Liver (tissue), 8 donors: ENCODE measurements at regions not wholly inside any gene's neighbourhood (a gene's known extent, or its start where the extent isn't known, plus 50 kb on each side); places are given as distances from the start of the nearest gene placed in this dataset.

ENCODE experiments used
- DNase-seq: peaks from one replicate; pipeline ENCODE4 v3.0.0-alpha.2; 2017; ENCODE audit warnings: low spot score
- H3K27ac ChIP-seq, 2 donors: one replicate each; pipeline ENCODE4 v1.7.0; 2013; ENCODE audit warnings: inconsistent platforms in 2 of 2, low read length in 2 of 2, control low read depth in 1 of 2, low read depth in 1 of 2, mild to moderate bottlenecking in 1 of 2
- H3K27me3 ChIP-seq, 4 donors: one replicate each; pipeline versions ENCODE4 v1.6.1 to v1.7.0; 2013; ENCODE audit warnings: low read length in 3 of 4, inconsistent platforms in 1 of 4, mild to moderate bottlenecking in 1 of 4, moderate library complexity in 1 of 4; ENCODE audit not compliant: control insufficient read depth in 4 of 4, insufficient read depth in 4 of 4
- H3K36me3 ChIP-seq, 4 donors: one replicate each; pipeline versions ENCODE4 v1.6.1 to v1.7.0; 2013; ENCODE audit warnings: low read length in 3 of 4, mild to moderate bottlenecking in 3 of 4, low read depth in 1 of 4, moderate library complexity in 1 of 4; ENCODE audit not compliant: control insufficient read depth in 4 of 4, insufficient read depth in 3 of 4
- H3K4me1 ChIP-seq, 4 donors: one replicate each; pipeline versions ENCODE4 v1.6.1 to v1.7.0; 2013; ENCODE audit warnings: low read length in 3 of 4, mild to moderate bottlenecking in 3 of 4, moderate library complexity in 1 of 4; ENCODE audit not compliant: control insufficient read depth in 4 of 4, insufficient read depth in 4 of 4
- H3K4me3 ChIP-seq, 3 donors: one replicate each; pipeline versions ENCODE4 v1.6.1 to v1.7.0; 2013; ENCODE audit warnings: low read length in 3 of 3, control low read depth in 1 of 3, low read depth in 1 of 3, mild to moderate bottlenecking in 1 of 3
- H3K9ac ChIP-seq, 2 donors: one replicate each; pipeline ENCODE4 v1.7.0; 2013; ENCODE audit warnings: low read length in 2 of 2, mild to moderate bottlenecking in 2 of 2, moderate library complexity in 2 of 2, control low read depth in 1 of 2, low read depth in 1 of 2
- H3K9me3 ChIP-seq, 4 donors: one replicate each; pipeline versions ENCODE4 v1.6.1 to v1.7.0; 2013; ENCODE audit warnings: low read length in 3 of 4; ENCODE audit not compliant: control insufficient read depth in 4 of 4
- CTCF ChIP-seq: fragments of 150-350 bp; IDR thresholded peaks from 2 replicates; pipeline ENCODE4 v1.5.1; 2017; ENCODE audit warnings: improper control_type of control experiment, low read depth, low read length; ENCODE audit not compliant: missing input control
- GABPA ChIP-seq, 2 donors: IDR thresholded peaks in 1 of 2; conservative IDR thresholded peaks in 1 of 2; 2 replicates each; pipeline ENCODE4 v1.6.1; 2016; ENCODE audit warnings: antibody characterized with exemption in 2 of 2, mild to moderate bottlenecking in 1 of 2, moderate library complexity in 1 of 2
- JUND ChIP-seq, 2 donors: IDR thresholded peaks; 2 replicates each; pipeline ENCODE4 v1.6.1; 2016; ENCODE audit warnings: antibody characterized with exemption in 2 of 2
- MAX ChIP-seq: IDR thresholded peaks from 2 replicates; pipeline ENCODE4 v1.6.1; 2016; ENCODE audit warnings: antibody characterized with exemption
- NR2F2 ChIP-seq: IDR thresholded peaks from 2 replicates; pipeline ENCODE4 v1.6.1; 2016; ENCODE audit warnings: antibody characterized with exemption
- REST ChIP-seq: IDR thresholded peaks from 2 replicates; pipeline ENCODE4 v1.6.1; 2016; ENCODE audit warnings: antibody characterized with exemption, mild to moderate bottlenecking
- ZBTB33 ChIP-seq: IDR thresholded peaks from 2 replicates; pipeline ENCODE4 v1.6.1; 2016; ENCODE audit warnings: antibody characterized with exemption
- WGBS: extraction: QIAGEN DNeasy Blood & Tissue Kit; methylation state at CpG from one replicate; pipeline ENCODE4 v1.1.7; 2013; 5-methylcytosine and 5-hydroxymethylcytosine counted together
- donor health status: healthy.
- donor health status: healthy.
- donor health status: healthy.
- donor health status: healthy.
- donor health status: healthy.

GRCh38 chrX:25597551-25597950 is 540.6 kb upstream of the MAGEB18 start (continued):
- TF ChIP-seq MAX (no peak), CTCF (no peak), NR2F2 (no peak), GABPA (IDR thresholded peaks at IDR 0.05 in 1 of 2, conservative IDR thresholded peaks at IDR 0.05 in 1 of 2) (no peak)

GRCh38 chrX:25599061-25599460 is 539.1 kb upstream of the MAGEB18 start:
- no peak overlapping the region for H3K27ac ChIP-seq

More at GRCh38 chrX:25599061-25599460, 539.1 kb upstream of the MAGEB18 start:
- no peak overlapping the region for H3K9ac ChIP-seq
- no peaks in the 10 kb centered on the region for H3K36me3 ChIP-seq
- H3K4me1 ChIP-seq = no peaks in the 10 kb centered on the region
- H3K27me3 ChIP-seq = no peaks in the 10 kb centered on the region
- TF ChIP-seq ZBTB33 (no peak), REST (no peak), MAX (no peak), JUND (IDR thresholded peaks at IDR 0.05) (no peak)
- WGBS = 77% methylated on average over 3 of the region's 3 CpGs
- no peak overlapping the region for H3K4me3 ChIP-seq
- no peaks in the 10 kb centered on the region for H3K9me3 ChIP-seq
- DNase-seq = no peak
